ENCODE measurements at regions not wholly inside any gene's neighbourhood (a gene's known extent, or its start where the extent isn't known, plus 50 kb on each side); places are given as distances from the start of the nearest gene placed in this dataset.

- no peak overlapping the region for H3K4me3 ChIP-seq (ENCODE audit: control insufficient read depth, low read depth, low read length)
- TF ChIP-seq CTCF (IDR thresholded peaks at IDR 0.05; ENCODE audit: control insufficient read depth, insufficient read depth, low read depth, low read length, missing control alignments): no peak
- DNase-seq (ENCODE audit: low read depth): no peak
Measured at GRCh38 chr4:12053556-12053955, 624.9 kb upstream of the HS3ST1 start.

GRCh38 chr4:12050357-12050756 lies 621.7 kb upstream of the HS3ST1 start:
- no peak for TF ChIP-seq CTCF (IDR thresholded peaks at IDR 0.05; ENCODE audit: control insufficient read depth, insufficient read depth, low read depth, low read length, missing control alignments)
- no peak overlapping the region for H3K4me3 ChIP-seq (ENCODE audit: control insufficient read depth, low read depth, low read length)
- DNase-seq (ENCODE audit: low read depth): no peak

GRCh38 chr4:12042818-12043217 lies 614.1 kb upstream of the HS3ST1 start:
- no peak for TF ChIP-seq CTCF (IDR thresholded peaks at IDR 0.05; ENCODE audit: control insufficient read depth, insufficient read depth, low read depth, low read length, missing control alignments)
- H3K4me3 ChIP-seq (ENCODE audit: control insufficient read depth, low read depth, low read length): no peak overlapping the region
- no peak for DNase-seq (ENCODE audit: low read depth)

- H3K4me3 ChIP-seq (ENCODE audit: control insufficient read depth, low read depth, low read length): no peak overlapping the region
- no peak for TF ChIP-seq CTCF (IDR thresholded peaks at IDR 0.05; ENCODE audit: control insufficient read depth, insufficient read depth, low read depth, low read length, missing control alignments)
- DNase-seq (ENCODE audit: low read depth): no peak
Measured at GRCh38 chr4:12041828-12042227, 613.1 kb upstream of the HS3ST1 start.

GRCh38 chr4:12036450-12036849 lies 607.8 kb upstream of the HS3ST1 start:
- TF ChIP-seq CTCF (IDR thresholded peaks at IDR 0.05; ENCODE audit: control insufficient read depth, insufficient read depth, low read depth, low read length, missing control alignments): no peak
- DNase-seq (ENCODE audit: low read depth): no peak
- no peak overlapping the region for H3K4me3 ChIP-seq (ENCODE audit: control insufficient read depth, low read depth, low read length)

- no peak for TF ChIP-seq CTCF (IDR thresholded peaks at IDR 0.05; ENCODE audit: control insufficient read depth, insufficient read depth, low read depth, low read length, missing control alignments)
- DNase-seq (ENCODE audit: low read depth): no peak
- no peak overlapping the region for H3K4me3 ChIP-seq (ENCODE audit: control insufficient read depth, low read depth, low read length)
Measured at GRCh38 chr4:12028258-12028657, 599.6 kb upstream of the HS3ST1 start.

GRCh38 chr4:12022409-12022808 lies 593.7 kb upstream of the HS3ST1 start:
- TF ChIP-seq CTCF (IDR thresholded peaks at IDR 0.05; ENCODE audit: control insufficient read depth, insufficient read depth, low read depth, low read length, missing control alignments): no peak
- no peak overlapping the region for H3K4me3 ChIP-seq (ENCODE audit: control insufficient read depth, low read depth, low read length)
- DNase-seq (ENCODE audit: low read depth): no peak
